ENCODE measurements at regions not wholly inside any gene's neighbourhood (a gene's known extent, or its start where the extent isn't known, plus 50 kb on each side); places are given as distances from the start of the nearest gene placed in this dataset.
"Not testable (repeated sequence)": the region's sequence is repeated elsewhere in the genome, so short reads cannot be mapped to it uniquely, and the experiment has no call there.

DNA sequence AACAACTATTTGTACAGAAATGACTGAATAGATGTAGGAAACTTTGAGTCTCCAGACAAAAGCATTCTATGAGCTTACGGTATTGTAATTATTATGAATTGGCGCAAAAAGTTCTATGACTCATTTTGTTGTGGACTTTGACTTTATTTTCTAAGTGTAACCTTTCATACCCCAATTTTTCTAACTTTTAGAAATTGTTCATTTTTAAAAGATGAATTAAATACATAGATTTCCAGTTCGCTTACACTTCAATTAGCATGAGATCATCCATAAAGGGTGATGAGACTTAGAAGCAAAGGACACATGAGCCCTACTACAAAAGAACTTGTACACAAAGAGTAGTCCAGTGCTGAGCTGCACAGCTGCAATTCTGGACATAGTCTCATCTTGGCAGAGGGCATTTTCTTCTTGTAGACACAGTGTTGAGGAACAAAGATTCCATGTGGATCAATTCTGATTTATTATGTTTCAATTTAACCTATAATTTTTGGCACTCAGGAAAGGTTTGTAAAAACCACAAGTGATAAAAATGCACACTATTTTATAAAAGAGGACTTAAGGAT, 431.1 kb downstream of the LRRIQ3 start:
- no peak for DNase-seq

DNA sequence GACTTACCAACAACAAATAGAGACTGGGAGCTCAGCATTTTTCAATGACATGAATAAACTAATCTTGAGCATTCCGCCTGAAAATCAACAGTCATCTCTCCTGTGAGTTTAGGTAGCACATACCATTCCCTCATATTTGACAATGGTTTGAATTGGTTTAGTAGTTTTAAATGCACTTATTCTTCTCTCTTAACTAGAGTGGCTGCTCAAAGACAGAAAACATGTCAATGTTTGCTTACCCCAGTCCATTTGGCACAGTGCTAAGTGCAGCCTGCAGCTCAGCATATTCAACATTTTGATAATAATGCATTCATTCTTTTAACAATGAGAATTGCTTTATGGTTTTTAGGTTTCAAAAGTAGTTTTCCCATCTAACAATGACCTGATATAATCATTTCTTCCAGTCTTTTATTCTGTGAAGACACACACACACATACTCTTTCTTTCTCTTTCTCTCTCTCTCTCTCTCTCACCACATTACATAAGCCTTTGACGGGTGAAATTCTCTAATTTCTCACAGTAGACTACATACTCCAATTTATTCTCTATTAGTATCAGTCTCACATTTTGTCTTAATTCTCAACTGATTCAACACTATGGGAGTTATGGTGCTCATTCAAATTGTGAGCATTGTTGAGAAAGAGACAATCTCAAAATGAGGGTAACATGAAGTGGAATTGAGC, 432.3 kb downstream of the LRRIQ3 start:
- peak in 1 of 2 experiments; percentile 1 for DNase-seq

DNA sequence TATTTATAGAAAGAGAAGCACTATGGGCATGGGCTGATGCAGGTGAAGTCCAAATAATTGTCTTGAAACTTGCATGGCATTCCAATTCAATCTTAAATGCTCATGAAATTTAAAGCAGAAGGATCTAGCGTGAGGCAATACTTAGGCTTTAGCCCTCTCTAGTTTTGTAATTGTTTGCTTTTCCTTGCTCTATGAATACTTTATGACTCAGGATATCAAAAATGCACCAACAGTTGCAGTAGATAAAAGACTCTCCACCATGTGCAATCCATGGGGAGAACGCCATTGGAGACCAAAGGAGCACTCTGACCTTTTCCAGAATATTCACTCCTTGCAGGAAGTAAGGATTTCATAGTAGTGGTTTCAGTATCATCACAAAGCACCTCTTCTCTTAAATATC, 436.4 kb downstream of the LRRIQ3 start:
- DNase-seq, result no peak

DNA sequence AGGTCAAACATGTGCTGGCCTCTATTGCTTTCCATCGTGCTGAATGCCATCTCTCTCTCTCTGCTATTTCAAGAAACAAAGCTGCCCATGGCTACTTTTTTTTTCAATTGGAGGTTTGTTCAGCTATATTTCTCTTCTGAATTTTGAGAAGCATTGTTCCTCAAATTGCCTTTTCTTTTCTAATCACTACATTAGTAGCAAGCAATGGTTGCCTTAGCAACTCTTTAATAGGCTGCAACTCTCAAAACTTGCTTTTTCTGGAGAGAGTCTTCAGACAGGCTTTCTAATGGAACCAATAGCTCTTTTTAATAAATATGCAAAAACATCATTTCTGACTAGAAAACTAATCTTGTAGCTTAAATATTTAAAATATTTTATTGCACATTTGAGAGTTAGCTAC, 439.0 kb downstream of the LRRIQ3 start:
- no peak for DNase-seq

DNA sequence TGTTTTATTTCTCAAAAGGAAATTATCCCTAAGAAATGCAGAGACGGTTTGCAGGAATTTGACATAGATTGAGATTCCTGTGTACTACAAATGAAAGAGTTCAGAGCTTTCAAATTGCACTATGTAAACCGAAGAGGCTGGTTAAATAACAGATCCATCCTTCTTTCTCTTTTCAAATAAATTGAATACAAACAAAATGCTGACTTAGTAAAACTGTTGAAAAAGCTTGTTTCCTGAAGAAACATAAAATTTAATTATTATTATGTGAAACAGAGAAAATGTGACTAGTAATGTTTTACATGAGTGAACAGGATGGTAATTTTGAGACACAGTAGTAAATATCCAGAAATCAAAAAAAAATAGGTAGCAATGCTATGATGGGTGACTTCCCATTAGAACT, 441.2 kb downstream of the LRRIQ3 start:
- no peak for DNase-seq

DNA sequence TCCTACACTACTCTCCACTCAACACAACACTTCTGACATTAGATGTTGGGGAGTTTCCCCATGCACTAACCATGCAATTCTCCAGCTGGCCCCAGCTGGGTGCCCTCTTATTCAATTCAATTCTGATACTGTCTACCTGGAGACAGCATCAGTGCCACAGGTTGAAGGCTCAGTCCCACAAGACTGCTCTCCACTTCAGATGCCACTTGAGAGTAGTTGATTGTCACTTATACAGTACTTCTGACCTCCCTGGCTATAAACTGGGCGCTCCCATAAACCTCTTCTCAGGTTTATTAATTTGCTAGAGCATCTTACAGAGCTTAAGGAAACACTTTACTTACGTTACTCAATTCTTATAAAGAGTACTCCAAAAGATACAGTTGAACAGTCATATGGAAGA, 442.3 kb downstream of the LRRIQ3 start:
- DNase-seq, result peak; percentile 72 to 85

DNA sequence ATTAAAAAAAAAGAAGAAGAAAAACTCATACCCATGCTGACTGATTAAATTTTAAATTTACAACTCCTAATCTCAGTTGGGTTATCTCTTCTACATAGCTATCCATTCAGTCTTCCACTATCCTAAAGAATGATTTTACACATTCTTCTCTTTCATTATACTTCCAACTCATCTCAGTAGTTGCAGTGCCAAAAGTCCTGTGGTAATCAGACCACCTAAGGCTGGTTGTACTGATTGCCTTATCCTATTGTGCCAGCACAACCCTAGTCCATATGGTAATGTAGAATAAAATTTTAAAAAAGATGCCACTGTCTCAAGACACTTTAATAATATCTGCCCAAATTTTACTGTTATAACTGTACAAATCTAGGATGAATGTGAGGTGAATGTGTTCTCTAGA, 448.0 kb downstream of the LRRIQ3 start:
- DNase-seq, result no peak

DNA sequence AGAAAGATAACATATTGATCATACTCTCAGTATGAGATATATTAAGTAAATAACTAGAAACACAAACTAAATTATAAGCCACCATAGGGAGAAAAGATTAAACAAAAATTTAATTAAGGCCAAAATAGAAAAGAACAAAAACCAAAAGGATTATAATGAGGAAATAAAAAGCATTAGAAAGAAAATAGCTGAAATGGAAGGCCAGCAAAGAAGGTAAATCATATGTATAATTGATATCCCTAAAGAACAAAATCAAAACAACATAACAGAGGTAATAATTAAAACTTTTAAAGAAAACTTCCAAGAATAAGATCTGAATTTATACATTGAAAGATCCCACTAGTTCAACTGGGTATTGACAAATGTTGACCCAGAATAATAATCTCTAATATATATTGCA, 453.0 kb downstream of the LRRIQ3 start:
- no peak for DNase-seq

DNA sequence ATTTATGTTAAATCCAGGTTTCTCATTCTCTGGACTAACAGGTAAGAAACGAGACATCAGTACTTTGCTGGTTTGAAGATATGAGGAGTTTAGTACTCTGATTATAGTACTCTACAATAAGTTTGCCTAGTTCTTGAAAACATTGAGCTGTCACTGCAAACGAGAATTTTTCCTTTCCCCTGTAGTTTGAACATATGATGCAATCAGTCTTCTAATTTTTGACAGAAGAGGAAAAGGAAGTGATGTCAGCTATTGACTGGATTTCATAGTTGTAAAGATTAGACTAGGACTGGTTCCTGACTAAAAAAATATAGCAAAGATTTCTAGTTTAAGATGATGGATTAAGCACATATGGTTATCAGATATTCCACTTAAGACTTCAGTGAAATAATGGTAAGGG, 461.9 kb downstream of the LRRIQ3 start:
- DNase-seq, result no peak

DNA sequence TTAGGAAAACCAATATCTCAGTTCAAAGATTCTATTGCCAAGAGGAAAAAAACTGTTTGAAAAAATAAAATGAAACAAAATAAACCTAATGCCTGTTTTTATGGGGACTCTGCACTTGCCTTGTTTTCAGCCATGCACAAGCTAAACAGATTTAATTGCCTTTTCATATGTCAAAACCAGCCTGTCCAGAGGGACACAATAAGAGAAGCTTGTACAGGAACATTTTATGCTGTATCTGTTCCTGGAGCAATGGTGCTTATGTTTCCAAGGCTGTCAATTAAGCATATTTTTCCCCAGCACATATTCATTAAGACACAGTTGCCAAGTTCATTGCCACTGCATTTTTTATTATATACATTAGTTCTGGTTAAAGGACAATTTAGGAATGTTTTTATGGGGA, 470.9 kb downstream of the LRRIQ3 start:
- no peak for DNase-seq

DNA sequence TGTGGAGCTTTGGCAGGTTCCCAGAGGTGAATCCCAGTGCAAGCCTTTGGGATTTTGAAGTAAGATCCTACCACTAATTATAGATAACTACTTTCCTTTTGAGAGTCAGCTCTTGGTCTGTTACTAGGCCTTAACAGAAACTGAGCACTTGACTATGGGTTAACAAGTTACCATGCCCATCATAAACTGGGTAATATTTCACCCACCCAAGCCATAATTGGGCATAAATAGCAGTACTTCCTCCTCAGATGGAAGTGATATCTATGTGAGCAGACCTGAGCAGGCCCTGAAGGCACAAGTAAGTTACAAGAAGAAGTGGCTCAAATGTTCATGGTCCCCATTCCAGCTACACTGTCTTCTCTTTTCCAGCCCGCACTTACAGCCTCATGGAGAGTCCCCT, 475.9 kb downstream of the LRRIQ3 start:
- no peak for DNase-seq

DNA sequence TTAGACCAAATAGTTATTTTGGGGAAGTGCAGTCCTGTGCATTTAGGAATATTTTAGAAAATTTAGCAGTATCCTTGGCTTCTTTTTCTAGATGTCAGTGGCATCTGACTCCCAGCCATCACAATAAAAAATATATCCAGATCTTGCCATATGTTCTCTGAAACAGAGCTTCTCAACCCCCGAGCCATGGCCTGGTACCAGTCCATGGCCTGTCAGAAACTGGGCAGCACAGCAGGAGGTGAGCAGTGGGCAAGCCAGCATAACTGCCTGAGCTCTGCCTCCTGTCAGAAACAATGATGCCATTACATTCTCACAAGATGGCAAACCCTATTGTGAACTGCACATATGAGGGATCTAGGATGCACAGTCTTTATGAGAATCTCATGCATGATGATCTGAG, 480.0 kb downstream of the LRRIQ3 start:
- no peak for DNase-seq

DNA sequence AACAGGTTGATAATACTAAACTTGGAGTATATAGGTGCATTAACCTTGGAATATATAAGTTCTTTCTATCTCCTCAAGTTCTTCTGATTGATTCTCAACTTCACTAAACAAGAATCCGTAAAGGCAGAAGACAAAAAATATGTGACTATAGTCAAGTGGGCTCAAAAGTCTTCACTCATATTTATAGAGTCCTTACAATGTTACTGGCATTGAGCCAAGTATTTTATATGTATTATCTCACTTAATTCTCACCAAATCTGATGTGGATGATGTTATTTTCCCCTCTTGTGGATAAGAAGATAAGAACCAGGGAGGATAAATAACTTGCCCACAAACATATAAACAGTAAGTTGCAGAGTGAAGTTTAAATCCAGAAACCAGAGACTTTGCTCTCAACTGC, 486.9 kb downstream of the LRRIQ3 start:
- no peak for DNase-seq

DNA sequence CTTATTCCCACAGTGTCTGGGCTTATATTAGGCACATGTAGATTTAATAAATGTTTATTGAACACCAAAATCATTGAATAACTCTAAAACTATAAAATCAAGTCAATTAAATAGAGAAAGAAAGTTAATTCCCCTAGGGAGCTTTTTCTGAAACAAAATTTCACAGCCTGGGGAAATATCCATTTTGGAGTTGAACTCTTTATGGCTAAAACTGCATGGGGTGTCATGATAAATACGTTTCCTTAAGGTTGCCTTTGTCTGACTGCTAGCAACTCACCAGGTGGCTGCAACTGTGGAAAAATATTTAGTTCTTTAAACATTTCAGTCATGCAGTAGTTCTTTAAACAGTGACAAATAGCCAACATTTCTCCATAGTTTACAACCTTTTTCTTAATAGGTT, 496.1 kb downstream of the LRRIQ3 start:
- DNase-seq, result no peak

DNA sequence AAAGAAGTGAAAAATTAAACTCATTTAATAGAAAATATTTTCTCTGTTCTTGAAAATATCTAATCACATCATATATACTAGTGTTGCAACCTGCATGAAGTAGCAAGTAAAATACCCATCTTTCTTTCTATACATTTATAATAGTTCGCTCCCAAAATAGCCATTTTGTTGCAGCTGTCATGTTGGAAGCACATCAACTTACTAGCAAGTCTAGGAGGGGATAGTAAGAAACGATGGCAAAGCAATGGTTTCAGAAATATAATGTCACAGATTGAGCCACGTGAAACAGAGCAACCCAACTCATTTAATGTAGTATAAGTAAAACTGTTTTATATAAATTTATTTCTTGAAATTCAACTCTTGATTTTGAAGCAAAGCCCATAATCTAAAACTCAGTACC, 521.8 kb downstream of the LRRIQ3 start:
- no peak for DNase-seq

DNA sequence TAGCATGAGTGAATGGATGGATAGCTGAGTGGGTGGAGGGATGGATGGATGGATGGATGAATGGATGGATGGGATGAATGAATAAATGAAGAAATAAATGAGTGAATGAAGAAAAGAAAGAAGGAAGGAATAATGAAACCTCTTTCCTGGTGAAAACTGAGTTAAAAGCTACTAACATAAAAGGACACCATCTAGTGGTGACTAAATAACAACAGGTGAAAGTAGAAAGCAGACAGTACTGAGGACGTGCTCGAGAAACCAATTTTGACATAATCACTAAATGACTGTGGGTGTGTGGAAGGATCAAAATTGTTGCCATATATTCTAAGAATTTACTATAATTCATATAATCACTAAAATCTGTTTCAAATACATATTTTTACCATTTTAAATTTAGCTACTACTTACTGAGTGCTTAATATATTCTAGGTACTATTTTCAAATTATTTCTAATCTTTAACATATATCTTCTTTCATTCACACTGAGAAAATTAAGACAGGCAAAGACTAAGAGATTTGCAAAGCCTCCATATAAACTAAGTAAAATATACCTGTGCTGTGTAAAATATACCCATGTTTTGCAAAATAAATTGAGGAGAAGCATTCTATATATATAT, 522.9 kb downstream of the LRRIQ3 start:
- DNase-seq, result peak in 1 of 2 experiments; percentile 1

DNA sequence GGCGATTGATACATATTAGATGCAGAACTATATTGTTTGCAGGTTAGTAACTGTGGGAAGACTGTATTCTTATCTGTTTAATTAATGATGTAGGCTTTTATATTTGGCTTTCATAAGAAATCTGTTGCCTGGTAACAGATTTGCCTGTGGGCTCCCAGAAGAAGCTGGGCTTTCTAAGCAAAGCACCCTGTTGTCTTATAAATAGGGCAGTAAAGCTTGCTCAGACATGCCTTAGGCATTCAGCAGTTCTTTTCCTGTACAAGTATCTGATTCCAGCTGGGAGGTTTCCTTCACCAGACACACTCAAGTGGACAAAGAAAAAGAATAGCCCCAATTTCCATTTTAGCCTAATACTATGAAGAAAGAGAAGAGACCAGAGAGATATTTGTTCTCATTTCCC, 524.0 kb downstream of the LRRIQ3 start:
- peak; percentile 28 to 41 for DNase-seq

DNA sequence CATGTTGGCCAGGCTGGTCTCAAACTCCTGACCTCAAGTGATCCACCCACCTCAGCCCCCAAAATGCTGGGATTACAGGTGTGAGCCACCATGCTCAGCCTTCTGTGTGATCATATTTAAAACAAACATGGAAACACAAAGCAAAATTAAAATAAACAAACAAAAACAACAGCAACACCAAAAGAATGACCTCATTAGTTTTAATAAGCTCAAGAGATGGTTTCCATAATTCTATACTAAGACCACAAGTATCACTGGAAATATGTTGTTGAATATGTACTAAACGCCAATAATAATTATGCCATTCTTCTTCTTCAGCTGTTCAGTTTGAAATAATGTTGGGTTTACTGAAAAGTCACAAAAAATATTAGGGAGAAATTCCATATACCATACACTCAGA, 526.4 kb downstream of the LRRIQ3 start:
- DNase-seq, result no peak

DNA sequence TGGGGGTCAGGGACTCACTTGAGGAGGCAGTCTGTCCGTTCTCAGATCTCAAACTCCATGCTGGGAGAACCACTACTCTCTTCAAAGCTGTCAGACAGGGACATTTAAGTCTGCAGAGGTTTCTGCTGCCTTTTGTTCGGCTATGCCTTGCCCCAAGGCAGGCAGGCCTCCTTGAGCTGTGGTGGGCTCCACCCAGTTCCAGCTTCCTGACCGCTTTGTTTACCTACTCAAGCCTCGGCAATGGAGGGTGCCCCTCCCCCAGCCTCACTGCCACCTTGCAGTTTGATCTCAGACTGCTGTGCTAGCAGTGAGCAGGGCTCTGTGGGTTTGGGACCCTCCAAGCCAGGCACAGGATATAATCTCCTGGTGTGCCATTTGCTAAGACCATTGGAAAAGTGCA, 530.0 kb downstream of the LRRIQ3 start:
- DNase-seq, result not testable (repeated sequence)

DNA sequence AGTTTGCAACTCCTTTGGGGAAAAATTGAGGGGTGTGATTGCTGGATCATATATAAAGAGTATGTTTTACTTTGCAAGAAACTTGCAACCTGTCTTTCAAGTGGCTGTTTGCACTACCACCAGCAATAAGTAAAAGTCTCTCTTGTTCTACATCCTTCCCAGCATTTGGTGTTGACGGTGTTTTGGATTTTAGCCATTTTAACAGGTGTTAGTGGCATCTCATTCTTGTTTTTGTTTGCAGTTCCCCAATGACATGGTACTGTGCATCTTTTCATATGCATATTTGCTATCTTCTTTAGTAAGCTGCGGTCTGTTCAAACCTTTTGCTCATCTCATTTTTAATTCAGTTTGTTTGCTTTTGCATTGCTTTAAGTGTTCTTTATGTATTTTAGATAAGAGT, 535.5 kb downstream of the LRRIQ3 start:
- no peak for DNase-seq

DNA sequence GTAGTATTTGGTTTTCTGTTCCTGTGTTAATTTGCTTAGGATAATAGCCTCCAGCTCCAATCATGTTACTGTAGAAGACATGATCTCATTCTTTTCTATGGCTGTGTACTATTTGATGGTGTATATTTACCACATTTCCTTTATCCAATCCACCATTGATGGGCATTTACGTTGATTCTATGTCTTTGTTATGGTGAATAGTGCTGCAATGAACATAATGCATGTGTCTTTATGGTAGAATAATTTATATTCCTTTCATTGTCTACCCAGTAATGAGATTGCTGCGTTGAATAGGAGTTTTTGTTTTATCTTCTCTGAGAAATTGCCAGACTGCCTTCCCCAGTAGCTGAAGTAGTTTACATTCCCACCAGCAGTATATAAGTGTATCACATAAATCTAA, 538.8 kb downstream of the LRRIQ3 start:
- no peak for DNase-seq

DNA sequence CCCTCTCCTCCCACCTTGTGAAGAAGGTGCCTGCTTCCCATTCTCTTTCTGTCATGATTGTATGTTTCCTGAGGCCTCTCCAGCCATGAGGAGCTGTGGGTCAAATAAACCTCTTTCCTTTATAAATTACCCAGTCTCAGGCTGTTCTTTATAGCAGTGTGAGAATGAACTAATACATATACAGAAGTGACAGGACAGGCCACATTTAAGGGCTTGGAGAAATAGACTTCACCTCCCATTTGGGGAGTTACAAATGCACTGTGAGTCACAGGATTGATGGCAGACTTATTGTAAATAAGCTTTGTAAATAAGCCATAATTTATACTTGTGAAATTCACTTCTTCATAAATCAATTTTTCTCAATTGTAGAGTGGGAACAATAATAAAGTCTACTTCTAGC, 543.3 kb downstream of the LRRIQ3 start:
- DNase-seq, result no peak

DNA sequence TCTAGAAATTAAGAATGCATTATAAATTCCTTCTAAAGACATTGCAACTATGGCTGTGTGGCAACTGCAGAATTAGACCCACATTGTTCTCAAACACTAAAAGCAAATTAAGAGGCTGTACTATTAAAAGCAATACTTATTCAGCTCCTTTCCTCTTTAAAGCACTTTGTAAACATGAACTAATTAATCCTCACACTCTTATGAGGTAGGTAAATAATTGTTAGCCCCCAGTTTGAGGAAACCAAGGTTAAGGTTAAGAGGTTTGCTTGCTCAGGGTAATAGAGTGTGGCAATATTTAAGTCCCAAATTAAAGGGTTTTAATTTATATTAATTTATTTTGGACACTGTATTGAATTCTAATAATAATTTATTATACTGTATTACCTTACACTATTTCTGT, 553.8 kb downstream of the LRRIQ3 start:
- no peak for DNase-seq

DNA sequence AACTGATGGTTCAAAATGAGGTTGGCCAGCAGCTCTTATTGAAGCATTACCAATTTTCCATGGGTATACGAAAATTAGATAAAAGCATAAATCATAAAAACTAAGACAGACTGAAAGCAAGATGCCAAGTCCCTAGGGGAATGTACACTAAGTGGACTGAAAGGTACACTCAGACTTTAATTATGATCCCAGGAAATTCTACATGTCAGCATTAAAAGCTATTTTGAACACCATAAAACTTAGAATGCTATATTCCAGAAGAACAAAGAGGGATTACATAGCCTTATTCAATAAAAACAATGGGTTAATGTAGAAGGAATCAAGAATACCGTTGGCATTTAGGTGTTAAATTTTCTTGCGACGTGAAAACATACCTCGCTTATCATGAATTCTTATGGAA, 558.5 kb downstream of the LRRIQ3 start:
- no peak for DNase-seq

DNA sequence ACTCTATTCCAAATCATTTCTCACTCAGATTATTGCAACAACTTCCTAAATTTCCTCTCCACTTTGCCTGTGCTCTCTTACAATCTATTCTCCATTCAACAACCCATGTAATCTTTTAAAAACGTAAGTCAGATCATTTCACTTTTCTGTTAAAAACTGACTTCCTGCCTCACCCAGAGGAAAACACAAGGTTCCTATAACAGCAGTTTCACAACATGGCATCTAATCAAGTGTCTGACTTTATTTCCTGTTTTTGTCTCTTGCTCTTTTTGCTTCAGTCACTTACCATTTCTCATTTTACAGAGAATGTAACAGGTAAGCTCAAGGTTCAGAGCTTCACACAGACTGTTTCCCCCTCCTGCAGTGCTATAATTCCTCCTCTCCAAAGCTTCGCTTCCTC, 560.7 kb downstream of the LRRIQ3 start:
- no peak for DNase-seq
